Prostate gland (tissue), 1 donor: ENCODE measurements at regions not wholly inside any gene's neighbourhood (a gene's known extent, or its start where the extent isn't known, plus 50 kb on each side); places are given as distances from the start of the nearest gene placed in this dataset.

ENCODE experiments used
- POLR2A ChIP-seq: fragments of 450-650 bp; IDR thresholded peaks from one replicate; pipeline ENCODE4 v1.6.1; 2016; ENCODE audit warnings: antibody characterized with exemption, mild to moderate bottlenecking
- POLR2AphosphoS5 ChIP-seq: sonication (generic); formaldehyde crosslinking; IDR thresholded peaks from one replicate; pipeline ENCODE4 v1.6.1; 2017; ENCODE audit warnings: antibody characterized with exemption

GRCh38 chr6:4703382-4703781 lies 72.8 kb upstream of the CDYL start:
- TF ChIP-seq POLR2AphosphoS5 (no peak), POLR2A (no peak)
